ENCODE measurements at regions not wholly inside any gene's neighbourhood (a gene's known extent, or its start where the extent isn't known, plus 50 kb on each side); places are given as distances from the start of the nearest gene placed in this dataset.

DNA sequence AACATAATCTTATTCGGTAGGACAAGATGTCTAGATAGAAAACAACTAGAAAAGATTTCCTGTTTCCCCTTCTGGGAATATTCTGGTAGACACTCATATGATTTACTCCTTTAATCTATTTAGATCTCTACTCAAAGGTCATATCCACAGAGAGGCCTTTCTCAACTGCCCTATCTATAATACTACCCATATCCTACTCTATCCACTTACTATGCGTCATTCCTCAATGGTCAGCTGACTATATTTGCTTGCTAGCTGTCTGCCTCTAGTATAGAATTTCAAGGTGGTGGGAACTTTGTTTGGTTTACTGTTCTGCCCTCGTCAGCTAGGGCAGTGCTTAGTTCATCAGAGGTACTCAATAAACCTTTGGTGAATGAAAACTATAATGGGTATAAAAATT lies 157.8 kb upstream of the PKP2 start:
- 80% methylated on average over 3 of the region's 3 CpGs for WGBS (ENCODE audit: low lambda C conversion rate, missing lambda C conversion rate)
- no peaks in the 10 kb centered on the region for H3K79me2 ChIP-seq
- no peak for DNase-seq (ENCODE audit: low spot score)
- no peaks in the 10 kb centered on the region for H3K27me3 ChIP-seq
- H3K4me3 ChIP-seq, result no peak overlapping the region
- H3K9me2 ChIP-seq (replicated peaks; ENCODE audit: insufficient read depth), result no peaks in the 10 kb centered on the region
- no peak overlapping the region for H2AFZ ChIP-seq
- H3K4me1 ChIP-seq (ENCODE audit: insufficient read depth), result no peaks in the 10 kb centered on the region
- no peaks in the 10 kb centered on the region for H3K36me3 ChIP-seq (replicated peaks; ENCODE audit: insufficient read depth, low read depth)
- no peaks in the 10 kb centered on the region for H4K20me1 ChIP-seq (ENCODE audit: insufficient read depth, poor library complexity, severe bottlenecking)
- TF ChIP-seq EZH2phosphoT487 (IDR thresholded peaks at IDR 0.05; ENCODE audit: low read depth, severe bottlenecking, unreplicated experiment) (no peak), EZH2 (IDR thresholded peaks at IDR 0.05; ENCODE audit: borderline replicate concordance) (no peak)
- TF ChIP-seq, protein P1, sequence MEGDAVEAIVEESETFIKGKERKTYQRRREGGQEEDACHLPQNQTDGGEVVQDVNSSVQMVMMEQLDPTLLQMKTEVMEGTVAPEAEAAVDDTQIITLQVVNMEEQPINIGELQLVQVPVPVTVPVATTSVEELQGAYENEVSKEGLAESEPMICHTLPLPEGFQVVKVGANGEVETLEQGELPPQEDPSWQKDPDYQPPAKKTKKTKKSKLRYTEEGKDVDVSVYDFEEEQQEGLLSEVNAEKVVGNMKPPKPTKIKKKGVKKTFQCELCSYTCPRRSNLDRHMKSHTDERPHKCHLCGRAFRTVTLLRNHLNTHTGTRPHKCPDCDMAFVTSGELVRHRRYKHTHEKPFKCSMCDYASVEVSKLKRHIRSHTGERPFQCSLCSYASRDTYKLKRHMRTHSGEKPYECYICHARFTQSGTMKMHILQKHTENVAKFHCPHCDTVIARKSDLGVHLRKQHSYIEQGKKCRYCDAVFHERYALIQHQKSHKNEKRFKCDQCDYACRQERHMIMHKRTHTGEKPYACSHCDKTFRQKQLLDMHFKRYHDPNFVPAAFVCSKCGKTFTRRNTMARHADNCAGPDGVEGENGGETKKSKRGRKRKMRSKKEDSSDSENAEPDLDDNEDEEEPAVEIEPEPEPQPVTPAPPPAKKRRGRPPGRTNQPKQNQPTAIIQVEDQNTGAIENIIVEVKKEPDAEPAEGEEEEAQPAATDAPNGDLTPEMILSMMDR (IDR thresholded peaks at IDR 0.05; ENCODE audit: poor library complexity), result no peak
- no peak overlapping the region for H3K4me2 ChIP-seq
- no peaks in the 10 kb centered on the region for H3K9me3 ChIP-seq (ENCODE audit: low read depth)
- H3K27ac ChIP-seq, result no peak overlapping the region

DNA sequence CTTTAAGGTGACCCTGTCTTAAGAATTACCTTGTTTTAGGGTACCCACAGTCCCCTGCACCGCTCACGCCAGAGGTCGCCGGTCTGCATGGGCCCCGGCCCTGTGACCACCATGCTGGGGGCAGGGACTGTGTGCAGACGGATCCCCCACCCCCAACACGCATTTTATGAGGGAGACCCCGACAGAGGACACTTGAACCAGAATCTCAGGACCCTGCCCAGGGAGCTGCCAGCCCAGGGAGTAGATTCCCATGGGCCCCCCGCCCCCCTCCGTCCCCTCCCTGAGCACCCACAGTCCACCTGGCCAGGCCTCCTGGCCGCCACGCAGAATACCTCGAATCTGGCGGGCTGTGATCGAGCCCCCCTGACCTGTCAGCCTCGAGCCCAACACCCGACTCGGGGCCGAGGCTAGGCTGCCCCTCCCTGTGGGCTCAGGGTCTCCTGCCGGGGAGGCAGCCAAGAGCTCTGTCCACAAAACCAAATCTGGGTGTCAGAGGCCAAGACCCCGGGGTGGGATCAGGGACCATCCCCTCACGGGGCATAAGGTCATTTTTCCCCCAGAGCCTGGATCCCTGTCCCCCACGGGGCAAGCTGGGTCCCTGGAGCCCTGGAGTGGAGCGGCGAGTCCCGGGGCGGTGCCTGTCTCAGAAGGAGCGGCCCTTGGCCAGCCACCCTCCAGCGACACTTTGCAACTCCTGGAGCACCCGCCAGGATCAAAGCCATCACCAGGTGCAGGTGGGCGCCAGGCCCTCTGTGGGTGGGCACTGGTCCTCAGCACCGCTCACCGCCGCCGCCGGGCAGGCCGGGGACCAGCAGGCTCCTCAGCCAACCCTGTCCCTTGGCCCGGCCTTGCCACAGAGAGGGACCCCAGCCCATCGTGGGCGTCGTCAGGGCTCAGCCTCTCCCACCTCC lies 155.8 kb upstream of the PKP2 start:
- no peaks in the 10 kb centered on the region for H3K4me1 ChIP-seq (ENCODE audit: insufficient read depth)
- H3K9me3 ChIP-seq (ENCODE audit: low read depth), result no peaks in the 10 kb centered on the region
- no peaks in the 10 kb centered on the region for H3K79me2 ChIP-seq
- H3K4me2 ChIP-seq, result no peak overlapping the region
- TF ChIP-seq, protein P1 (IDR thresholded peaks at IDR 0.05; ENCODE audit: poor library complexity), result no peak
- TF ChIP-seq EZH2 (IDR thresholded peaks at IDR 0.05; ENCODE audit: borderline replicate concordance), result no peak
- TF ChIP-seq EZH2phosphoT487 (IDR thresholded peaks at IDR 0.05; ENCODE audit: low read depth, severe bottlenecking, unreplicated experiment), result no peak
- H3K9me2 ChIP-seq (replicated peaks; ENCODE audit: insufficient read depth), result no peaks in the 10 kb centered on the region
- H4K20me1 ChIP-seq (ENCODE audit: insufficient read depth, poor library complexity, severe bottlenecking), result no peaks in the 10 kb centered on the region
- 98% methylated on average over 30 of the region's 41 CpGs for WGBS (ENCODE audit: low lambda C conversion rate, missing lambda C conversion rate)
- DNase-seq (ENCODE audit: low spot score), result no peak
- H3K4me3 ChIP-seq, result no peak overlapping the region
- no peaks in the 10 kb centered on the region for H3K27me3 ChIP-seq
- no peaks in the 10 kb centered on the region for H3K36me3 ChIP-seq (replicated peaks; ENCODE audit: insufficient read depth, low read depth)
- H2AFZ ChIP-seq, result no peak overlapping the region
- no peak overlapping the region for H3K27ac ChIP-seq

DNA sequence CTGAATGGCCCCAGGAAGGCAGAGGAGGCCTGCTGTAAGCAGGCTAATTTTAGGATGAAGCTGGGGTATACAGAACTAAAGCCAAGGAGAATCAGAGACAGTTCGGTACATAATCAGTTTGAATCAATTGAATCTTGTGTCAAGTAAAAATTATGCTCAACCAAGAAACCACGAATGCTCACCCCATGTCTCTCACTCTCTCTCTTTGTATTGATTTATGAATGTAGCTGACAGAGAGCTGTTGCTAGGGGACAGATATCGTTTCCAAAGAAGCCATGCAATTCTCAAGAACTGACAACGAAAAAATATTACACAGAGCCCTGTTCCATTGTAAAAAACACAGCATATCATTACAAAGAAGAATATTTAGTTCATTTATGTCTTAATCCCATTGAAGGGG lies 151.1 kb upstream of the PKP2 start:
- Histone ChIP-seq H3K9me2 (replicated peaks; ENCODE audit: insufficient read depth) (no peaks in the 10 kb centered on the region), H4K20me1 (ENCODE audit: insufficient read depth, poor library complexity, severe bottlenecking) (no peaks in the 10 kb centered on the region), H3K4me1 (ENCODE audit: insufficient read depth) (no peaks in the 10 kb centered on the region), H3K4me2 (no peak overlapping the region), H3K4me3 (no peak overlapping the region), H3K79me2 (no peaks in the 10 kb centered on the region), H3K27me3 (no peaks in the 10 kb centered on the region), H3K36me3 (replicated peaks; ENCODE audit: insufficient read depth, low read depth) (no peaks in the 10 kb centered on the region), H2AFZ (no peak overlapping the region), H3K27ac (no peak overlapping the region), H3K9me3 (ENCODE audit: low read depth) (no peaks in the 10 kb centered on the region)
- DNase-seq (ENCODE audit: low spot score), result no peak
- TF ChIP-seq, protein P1 (IDR thresholded peaks at IDR 0.05; ENCODE audit: poor library complexity), result no peak
- TF ChIP-seq EZH2 (IDR thresholded peaks at IDR 0.05; ENCODE audit: borderline replicate concordance) (no peak), EZH2phosphoT487 (IDR thresholded peaks at IDR 0.05; ENCODE audit: low read depth, severe bottlenecking, unreplicated experiment) (no peak)
- WGBS (ENCODE audit: low lambda C conversion rate, missing lambda C conversion rate), result 78% methylated on average over 4 of the region's 4 CpGs

Data from hepatocyte (in vitro differentiated cells).